Neural cell (in vitro differentiated cells): ENCODE measurements at regions not wholly inside any gene's neighbourhood (a gene's known extent, or its start where the extent isn't known, plus 50 kb on each side); places are given as distances from the start of the nearest gene placed in this dataset.

Experiments
- H2AFZ ChIP-seq: fragments of 200-600, 300-800 bp; sonication (generic), shearing (Covaris generic); 2 replicates; pipeline ENCODE4 v1.6.0; 2014; ENCODE audit warnings: low read depth, mild to moderate bottlenecking, antibody characterized with exemption, low read length, moderate library complexity
- H3F3A ChIP-seq: fragments of 200-600 bp; shearing (Covaris generic); 2 replicates; pipeline ENCODE4 v1.6.1; 2016; ENCODE audit warnings: mild to moderate bottlenecking, moderate library complexity, mixed read lengths, antibody characterized with exemption, low read length; ENCODE audit not compliant: insufficient read depth, poor library complexity, severe bottlenecking
- H3K27ac ChIP-seq: fragments of 200-600, 300-800 bp; sonication (generic), shearing (Covaris generic); 2 replicates; pipeline ENCODE4 v1.5.1; 2014; ENCODE audit warnings: mild to moderate bottlenecking, low read length, moderate library complexity
- H3K27me3 ChIP-seq: fragments of 300-800, 200-600 bp; sonication (generic), shearing (Covaris generic); 2 replicates; pipeline ENCODE4 v1.6.0; 2014; ENCODE audit warnings: mild to moderate bottlenecking, low read depth, low read length, moderate library complexity; ENCODE audit not compliant: insufficient read depth
- H3K36me3 ChIP-seq: fragments of 300-800, 200-600 bp; sonication (generic), shearing (Covaris generic); 2 replicates; pipeline ENCODE4 v1.5.1; 2014; ENCODE audit warnings: mild to moderate bottlenecking, antibody characterized with exemption, low read length, moderate library complexity; ENCODE audit not compliant: insufficient read depth
- H3K4me2 ChIP-seq: fragments of 300-800, 200-600 bp; sonication (generic), shearing (Covaris generic); 2 replicates; pipeline ENCODE4 v1.6.0; 2014; ENCODE audit warnings: mild to moderate bottlenecking, low read length
- H3K4me3 ChIP-seq: fragments of 300-800, 200-600 bp; sonication (generic), shearing (Covaris generic); 2 replicates; pipeline ENCODE4 v1.5.1; 2014; ENCODE audit warnings: mild to moderate bottlenecking, low read length, moderate library complexity
- H3K79me2 ChIP-seq: fragments of 200-600 bp; shearing (Covaris generic); replicated peaks from 2 replicates; pipeline ENCODE4 v1.6.0; 2014; ENCODE audit warnings: mild to moderate bottlenecking, low read length, moderate library complexity; ENCODE audit not compliant: insufficient read depth
- H3K9ac ChIP-seq: fragments of 300-800, 200-600 bp; sonication (generic), shearing (Covaris generic); 2 replicates; pipeline ENCODE4 v1.6.1; 2016; ENCODE audit warnings: mild to moderate bottlenecking, low read length, mixed read lengths
- H3K9me2 ChIP-seq: fragments of 200-600 bp; shearing (Covaris generic); 2 replicates; pipeline ENCODE4 v1.6.1; 2016; ENCODE audit warnings: mild to moderate bottlenecking, low read length, mixed read lengths; ENCODE audit not compliant: insufficient read depth
- H3K9me3 ChIP-seq: fragments of 200-600, 300-800 bp; sonication (generic), shearing (Covaris generic); 2 replicates; pipeline ENCODE4 v1.6.1; 2016; ENCODE audit warnings: mild to moderate bottlenecking, mixed run types, low read length, moderate library complexity, mixed read lengths
- H4K20me1 ChIP-seq: fragments of 200-600 bp; shearing (Covaris generic); 2 replicates; pipeline ENCODE4 v1.6.1; 2016; ENCODE audit warnings: mild to moderate bottlenecking, mixed run types; ENCODE audit not compliant: insufficient read depth
- CTCF ChIP-seq: fragments of 450-650 bp; IDR thresholded peaks from 2 replicates; pipeline ENCODE4 v1.5.1; 2014; ENCODE audit warnings: antibody characterized with exemption, mild to moderate bottlenecking, moderate library complexity; ENCODE audit not compliant: poor library complexity, severe bottlenecking
- EP300 ChIP-seq: fragments of 450-650 bp; conservative IDR thresholded peaks from 2 replicates; pipeline ENCODE4 v1.6.1; 2014; ENCODE audit warnings: antibody characterized with exemption, mild to moderate bottlenecking, moderate library complexity; ENCODE audit not compliant: poor library complexity, severe bottlenecking
- EZH2 ChIP-seq: fragments of 200-600, 300-800 bp; shearing (Covaris generic), sonication (generic); IDR thresholded peaks from 2 replicates; pipeline ENCODE4 v1.6.1; 2014; ENCODE audit warnings: antibody characterized with exemption, low read length, borderline replicate concordance, mild to moderate bottlenecking; ENCODE audit not compliant: insufficient read depth, poor library complexity, severe bottlenecking
- MXI1 ChIP-seq: fragments of 450-650 bp; conservative IDR thresholded peaks from 2 replicates; pipeline ENCODE4 v1.6.1; 2014; ENCODE audit warnings: antibody characterized with exemption, mild to moderate bottlenecking; ENCODE audit not compliant: poor library complexity, severe bottlenecking
- POLR2AphosphoS5 ChIP-seq: IDR thresholded peaks from 2 replicates; pipeline ENCODE4 v1.6.1; 2012
- RAD21 ChIP-seq: fragments of 450-650 bp; conservative IDR thresholded peaks from 2 replicates; pipeline ENCODE4 v1.6.1; 2014; ENCODE audit warnings: antibody characterized with exemption, mild to moderate bottlenecking, moderate library complexity
- REST ChIP-seq: IDR thresholded peaks from 2 replicates; pipeline ENCODE4 v1.6.1; 2012; ENCODE audit warnings: borderline replicate concordance
- SMC3 ChIP-seq: fragments of 450-650 bp; conservative IDR thresholded peaks from 2 replicates; pipeline ENCODE4 v1.6.1; 2014; ENCODE audit warnings: antibody characterized with exemption, mild to moderate bottlenecking, moderate library complexity; ENCODE audit not compliant: poor library complexity
- TAF1 ChIP-seq: IDR thresholded peaks from 2 replicates; pipeline ENCODE4 v1.6.1; 2012; ENCODE audit warnings: low read depth

- H3K9me2 ChIP-seq = no peaks in the 10 kb centered on the region
- H3K4me2 ChIP-seq = no peak overlapping the region
- peak; percentile 14 for TF ChIP-seq CTCF
- TF ChIP-seq REST = no peak
- no peaks in the 10 kb centered on the region for H3K79me2 ChIP-seq
- no peaks in the 10 kb centered on the region for H3F3A ChIP-seq
- H2AFZ ChIP-seq = no peak overlapping the region
- no peaks in the 10 kb centered on the region for H3K27me3 ChIP-seq
- H3K27ac ChIP-seq = no peak overlapping the region
- no peaks in the 10 kb centered on the region for H3K36me3 ChIP-seq
- H3K9ac ChIP-seq = no peak overlapping the region
- no peak overlapping the region for H3K4me3 ChIP-seq
- H3K9me3 ChIP-seq = peaks cover 7% of the 10 kb centered on the region
- no peaks in the 10 kb centered on the region for H4K20me1 ChIP-seq
Observed at GRCh38 chr2:217142649-217143266, 282.9 kb upstream of the TNP1 start.

- Histone ChIP-seq H3K27me3 (no peaks in the 10 kb centered on the region), H4K20me1 (no peaks in the 10 kb centered on the region), H3K79me2 (no peaks in the 10 kb centered on the region), H2AFZ (no peak overlapping the region), H3K27ac (no peak overlapping the region), H3F3A (no peaks in the 10 kb centered on the region), H3K4me3 (no peak overlapping the region), H3K36me3 (no peaks in the 10 kb centered on the region), H3K9me2 (no peaks in the 10 kb centered on the region), H3K4me2 (no peak overlapping the region), H3K9me3 (peaks cover 9% of the 10 kb centered on the region), H3K9ac (no peak overlapping the region)
- TF ChIP-seq MXI1 = no peak
- no peak for TF ChIP-seq SMC3
- TF ChIP-seq RAD21 = no peak
- TF ChIP-seq EZH2 = no peak
- no peak for TF ChIP-seq REST
- TF ChIP-seq TAF1 = no peak
- TF ChIP-seq EP300 = no peak
- TF ChIP-seq POLR2AphosphoS5 = no peak
- TF ChIP-seq CTCF = no peak
Observed at GRCh38 chr2:217138284-217138683, 278.4 kb upstream of the TNP1 start.
